Caco-2 (cell line): ENCODE measurements at regions not wholly inside any gene's neighbourhood (a gene's known extent, or its start where the extent isn't known, plus 50 kb on each side); places are given as distances from the start of the nearest gene placed in this dataset.

ENCODE experiments used
- BruUV-seq: library from RNA; stranded (reverse); fragments of 400-500 nt; replicated peaks from 2 replicates; lab custom pipeline; 2021; lab: Mats Ljungman, UMichigan
- CTCF ChIA-PET: fragments of 300-600 bp; sonication (Branson Sonifier 250); formaldehyde crosslinking; loops from one replicate; lab custom pipeline; 2022; ENCODE audit warnings: antibody characterized with exemption; lab: Charles Lee
- POLR2A ChIA-PET: fragments of 300-600 bp; sonication (Branson Sonifier 250); formaldehyde crosslinking; loops from one replicate; lab custom pipeline; 2022; ENCODE audit warnings: antibody characterized with exemption; lab: Charles Lee
- DNase-seq, 2 experiments: peaks; one replicate each; pipeline versions ENCODE4 v3.0.0 to v3.0.0-alpha.2; 2020 to 2022
- H3K27me3 ChIP-seq: replicated peaks from 2 replicates; pipeline ENCODE4 v1.6.0; 2011; ENCODE audit warnings: low read length; ENCODE audit not compliant: control insufficient read depth, insufficient read depth
- H3K36me3 ChIP-seq: 2 replicates; pipeline ENCODE4 v1.5.1; 2011; ENCODE audit warnings: low read length; ENCODE audit not compliant: control insufficient read depth, insufficient read depth
- H3K4me1 ChIP-seq: fragments of 250-450 bp; sonication (Bioruptor Pico); 2 replicates; pipeline ENCODE4 v1.5.1; 2020; ENCODE audit warnings: mild to moderate bottlenecking
- H3K4me3 ChIP-seq: 2 replicates; pipeline ENCODE4 v1.5.1; 2011; ENCODE audit warnings: low read depth, mild to moderate bottlenecking, control low read depth, low read length
- H3K9me3 ChIP-seq: fragments of 250-450 bp; sonication (Bioruptor Pico); 2 replicates; pipeline ENCODE4 v1.5.1; 2020; ENCODE audit warnings: mild to moderate bottlenecking, moderate library complexity
- H3K27ac Mint-ChIP-seq: one replicate; pipeline ENCODE4 v1.8.0; 2022; ENCODE audit warnings: mixed read lengths; ENCODE audit not compliant: unreplicated experiment
- H3K27me3 Mint-ChIP-seq: one replicate; pipeline ENCODE4 v1.8.0; 2022; ENCODE audit warnings: mixed read lengths; ENCODE audit not compliant: insufficient read depth, unreplicated experiment
- H3K36me3 Mint-ChIP-seq: one replicate; pipeline ENCODE4 v1.8.0; 2022; ENCODE audit warnings: mild to moderate bottlenecking, mixed read lengths; ENCODE audit not compliant: insufficient read depth, unreplicated experiment
- H3K4me1 Mint-ChIP-seq: one replicate; pipeline ENCODE4 v1.8.0; 2022; ENCODE audit warnings: low read depth, mixed read lengths; ENCODE audit not compliant: unreplicated experiment
- H3K4me3 Mint-ChIP-seq: one replicate; pipeline ENCODE4 v1.8.0; 2022; ENCODE audit warnings: mild to moderate bottlenecking, moderate library complexity, mixed read lengths; ENCODE audit not compliant: unreplicated experiment
- H3K9me3 Mint-ChIP-seq: one replicate; pipeline ENCODE4 v1.8.0; 2022; ENCODE audit warnings: mixed read lengths; ENCODE audit not compliant: unreplicated experiment
- intact Hi-C: fragments of 100-400 bp; cut with micrococcal nuclease; formaldehyde crosslinking; loops from one replicate; pipeline ENCODE4 v1.10.0; 2022; ENCODE audit not compliant: unreplicated experiment
- TF ChIP-seq, protein P1 (sequence below), 2 experiments: fragments of 200-600 bp in 1 of 2; IDR thresholded peaks; 1 replicate in 1 of 2; 2 replicates in 1 of 2; pipeline versions ENCODE4 v1.5.1 to v1.8.0; 2011 to 2022; ENCODE audit warnings: antibody characterized with exemption in 1 of 2, control low read depth in 1 of 2, inconsistent platforms in 1 of 2, low read depth in 1 of 2, low read length in 1 of 2, mild to moderate bottlenecking in 1 of 2, moderate library complexity in 1 of 2; ENCODE audit not compliant: insufficient read depth in 1 of 2, severe bottlenecking in 1 of 2, unreplicated experiment in 1 of 2

DNA sequence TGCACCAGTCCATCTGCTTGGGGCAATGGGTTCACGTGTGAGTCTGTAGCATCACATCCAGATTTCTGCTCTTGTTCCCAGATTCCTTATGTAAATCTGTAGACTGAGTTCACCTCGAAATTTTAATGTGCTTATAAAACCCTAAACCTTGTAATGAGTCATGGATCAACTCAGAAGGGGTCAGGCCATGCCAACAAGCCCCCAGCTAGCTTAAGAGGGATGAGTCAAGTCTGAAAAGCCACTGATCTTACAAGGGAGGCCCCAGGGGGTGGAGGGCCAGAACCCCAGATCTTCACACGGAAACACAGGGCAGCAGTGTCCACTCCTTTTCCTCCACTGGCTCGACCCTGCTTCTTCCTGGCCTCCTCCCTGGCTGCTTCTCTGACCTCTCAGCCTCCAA is 399.1 kb upstream of the CDH5 start:
- Histone ChIP-seq H3K4me1 (0 out of 2 replicates have a peak, but pooled peaks cover 3% of the 10 kb centered on the region), H3K27me3 (no peaks in the 10 kb centered on the region), H3K36me3 (no peaks in the 10 kb centered on the region), H3K4me3 (no peak overlapping the region), H3K9me3 (no peaks in the 10 kb centered on the region; the same call in 1 of the 2 replicates)
- H3K27ac Mint-ChIP-seq, result no peak overlapping the region
- peaks cover 11% of the 10 kb centered on the region for H3K9me3 Mint-ChIP-seq
- no TSS peak for BruUV-seq
- intact Hi-C loops, result no loop called here
- TF ChIP-seq, protein P1, sequence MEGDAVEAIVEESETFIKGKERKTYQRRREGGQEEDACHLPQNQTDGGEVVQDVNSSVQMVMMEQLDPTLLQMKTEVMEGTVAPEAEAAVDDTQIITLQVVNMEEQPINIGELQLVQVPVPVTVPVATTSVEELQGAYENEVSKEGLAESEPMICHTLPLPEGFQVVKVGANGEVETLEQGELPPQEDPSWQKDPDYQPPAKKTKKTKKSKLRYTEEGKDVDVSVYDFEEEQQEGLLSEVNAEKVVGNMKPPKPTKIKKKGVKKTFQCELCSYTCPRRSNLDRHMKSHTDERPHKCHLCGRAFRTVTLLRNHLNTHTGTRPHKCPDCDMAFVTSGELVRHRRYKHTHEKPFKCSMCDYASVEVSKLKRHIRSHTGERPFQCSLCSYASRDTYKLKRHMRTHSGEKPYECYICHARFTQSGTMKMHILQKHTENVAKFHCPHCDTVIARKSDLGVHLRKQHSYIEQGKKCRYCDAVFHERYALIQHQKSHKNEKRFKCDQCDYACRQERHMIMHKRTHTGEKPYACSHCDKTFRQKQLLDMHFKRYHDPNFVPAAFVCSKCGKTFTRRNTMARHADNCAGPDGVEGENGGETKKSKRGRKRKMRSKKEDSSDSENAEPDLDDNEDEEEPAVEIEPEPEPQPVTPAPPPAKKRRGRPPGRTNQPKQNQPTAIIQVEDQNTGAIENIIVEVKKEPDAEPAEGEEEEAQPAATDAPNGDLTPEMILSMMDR (IDR thresholded peaks at IDR 0.05; ENCODE audit: insufficient read depth in 1 of 2, low read depth in 1 of 2, low read length in 1 of 2, severe bottlenecking in 1 of 2, unreplicated experiment in 1 of 2), result no peak
- H3K4me3 Mint-ChIP-seq, result no peak overlapping the region
- H3K36me3 Mint-ChIP-seq, result no peaks in the 10 kb centered on the region
- CTCF ChIA-PET, result no interaction called here
- H3K4me1 Mint-ChIP-seq, result no peaks in the 10 kb centered on the region
- H3K27me3 Mint-ChIP-seq, result peaks cover 3% of the 10 kb centered on the region
- DNase-seq, result no peak
- POLR2A ChIA-PET, result no interaction called here

DNA sequence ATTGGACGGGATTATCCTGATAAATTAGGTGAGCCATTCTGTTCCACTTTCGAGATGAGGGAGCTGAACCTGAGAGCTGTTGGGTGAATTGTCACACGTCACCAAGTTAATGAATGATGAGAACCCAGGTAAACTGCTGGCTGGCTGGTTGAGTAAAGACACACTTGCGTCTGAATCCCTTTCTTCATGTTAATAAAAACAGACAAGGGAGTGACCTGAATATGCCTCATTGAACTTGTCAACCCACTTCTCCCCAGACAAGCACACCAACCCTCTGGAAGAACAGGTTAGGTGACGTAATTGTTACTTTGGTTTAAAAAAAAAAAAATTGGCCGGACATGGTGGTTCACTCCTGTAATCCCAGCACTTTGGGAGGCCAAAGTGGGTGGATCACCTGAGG is 400.9 kb upstream of the CDH5 start:
- intact Hi-C loops, result no loop called here
- Histone ChIP-seq H3K4me3 (no peak overlapping the region), H3K9me3 (no peaks in the 10 kb centered on the region), H3K27me3 (no peaks in the 10 kb centered on the region), H3K4me1 (0 out of 2 replicates have a peak, but pooled peaks cover 3% of the 10 kb centered on the region), H3K36me3 (no peaks in the 10 kb centered on the region)
- peak in 1 of 2 experiments; percentile 24 for DNase-seq
- Mint-ChIP-seq H3K27me3 (peaks cover 5% of the 10 kb centered on the region), H3K4me1 (no peaks in the 10 kb centered on the region), H3K9me3 (peaks cover 4% of the 10 kb centered on the region), H3K36me3 (no peaks in the 10 kb centered on the region), H3K27ac (no peak overlapping the region), H3K4me3 (no peak overlapping the region)
- TF ChIP-seq, protein P1 (IDR thresholded peaks at IDR 0.05; ENCODE audit: insufficient read depth in 1 of 2, low read depth in 1 of 2, low read length in 1 of 2, severe bottlenecking in 1 of 2, unreplicated experiment in 1 of 2), result no peak
- no TSS peak for BruUV-seq
- POLR2A ChIA-PET, result no interaction called here
- CTCF ChIA-PET, result no interaction called here

DNA sequence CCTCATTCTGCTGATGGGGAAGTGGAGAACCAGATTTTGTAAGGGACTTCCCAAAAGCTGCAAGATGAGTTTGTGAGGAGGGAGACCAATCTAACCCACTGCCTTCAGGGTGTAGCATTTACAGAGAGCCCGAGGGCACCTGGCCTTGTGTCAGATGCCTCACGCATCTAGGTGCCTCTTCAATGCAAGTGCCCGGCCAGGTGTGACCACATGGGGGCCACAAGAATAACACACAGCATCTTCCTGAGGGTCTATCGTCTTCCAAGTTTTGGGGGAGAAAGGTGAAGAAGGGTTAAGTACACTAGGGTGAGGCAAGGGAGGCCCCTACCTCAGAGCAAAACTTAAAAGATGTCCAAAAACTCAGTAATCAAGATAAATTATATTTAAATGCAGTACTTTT is 401.7 kb upstream of the CDH5 start:
- intact Hi-C loops, result no loop called here
- Mint-ChIP-seq H3K4me3 (no peak overlapping the region), H3K27ac (no peak overlapping the region), H3K9me3 (no peaks in the 10 kb centered on the region), H3K27me3 (peaks cover 5% of the 10 kb centered on the region), H3K36me3 (no peaks in the 10 kb centered on the region), H3K4me1 (no peaks in the 10 kb centered on the region)
- Histone ChIP-seq H3K4me3 (no peak overlapping the region), H3K36me3 (no peaks in the 10 kb centered on the region), H3K27me3 (no peaks in the 10 kb centered on the region), H3K4me1 (0 out of 2 replicates have a peak, but pooled peaks cover 3% of the 10 kb centered on the region), H3K9me3 (no peaks in the 10 kb centered on the region)
- BruUV-seq, result no TSS peak
- TF ChIP-seq, protein P1 (IDR thresholded peaks at IDR 0.05; ENCODE audit: insufficient read depth in 1 of 2, low read depth in 1 of 2, low read length in 1 of 2, severe bottlenecking in 1 of 2, unreplicated experiment in 1 of 2), result no peak
- CTCF ChIA-PET, result no interaction called here
- POLR2A ChIA-PET, result no interaction called here
- DNase-seq, result no peak
